ENCODE measurements at regions not wholly inside any gene's neighbourhood (a gene's known extent, or its start where the extent isn't known, plus 50 kb on each side); places are given as distances from the start of the nearest gene placed in this dataset.

DNA sequence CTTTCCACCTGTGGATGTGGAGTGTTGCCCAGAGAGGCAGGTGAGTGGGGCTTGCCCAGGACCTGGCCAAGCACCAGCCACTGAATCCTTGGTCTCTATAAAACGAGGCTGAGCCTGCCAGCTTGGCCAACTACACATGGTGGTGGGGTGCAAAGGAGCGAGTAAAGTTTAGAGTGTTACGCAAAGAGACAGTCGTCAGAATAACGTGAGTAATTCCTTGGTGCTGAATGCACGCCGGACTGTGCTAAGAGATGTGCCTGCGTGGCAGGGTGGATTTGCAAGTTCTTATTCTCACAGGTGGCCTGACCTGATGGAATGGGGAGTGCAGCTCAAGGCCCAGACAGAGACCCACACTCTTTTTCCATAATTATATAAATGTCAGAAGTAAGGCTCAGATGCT is 88.6 kb upstream of the B3GAT1 start:
- TF ChIP-seq EP300 (IDR thresholded peaks at IDR 0.05) (no peak), CTCF (IDR thresholded peaks at IDR 0.05) (no peak)
